Endodermal cell (in vitro differentiated cells): ENCODE measurements at regions not wholly inside any gene's neighbourhood (a gene's known extent, or its start where the extent isn't known, plus 50 kb on each side); places are given as distances from the start of the nearest gene placed in this dataset.

Source experiments
- DNase-seq: peaks from one replicate; pipeline ENCODE4 v3.0.0-alpha.2; 2017
- H3K27ac ChIP-seq: 2 replicates; pipeline ENCODE4 v1.5.1; 2013; ENCODE audit warnings: mild to moderate bottlenecking, low read depth, low read length, moderate library complexity
- H3K27me3 ChIP-seq: 2 replicates; pipeline ENCODE4 v1.6.1; 2013; ENCODE audit warnings: mild to moderate bottlenecking, low read length, moderate library complexity; ENCODE audit not compliant: insufficient read depth, control insufficient read depth, poor library complexity, severe bottlenecking
- H3K36me3 ChIP-seq: 2 replicates; pipeline ENCODE4 v1.7.0; 2013; ENCODE audit warnings: mild to moderate bottlenecking, low read length, moderate library complexity; ENCODE audit not compliant: control insufficient read depth, insufficient read depth
- H3K4me1 ChIP-seq: one replicate; pipeline ENCODE4 v1.7.0; 2013; ENCODE audit warnings: low read length; ENCODE audit not compliant: control insufficient read depth, insufficient read depth
- H3K4me3 ChIP-seq: 2 replicates; pipeline ENCODE4 v1.5.1; 2013; ENCODE audit warnings: mild to moderate bottlenecking, low read length, moderate library complexity
- H3K9ac ChIP-seq: 2 replicates; pipeline ENCODE4 v1.6.1; 2013; ENCODE audit warnings: mild to moderate bottlenecking, low read length, moderate library complexity; ENCODE audit not compliant: poor library complexity, severe bottlenecking; ENCODE audit errors: extremely low read depth
- H3K9me3 ChIP-seq: 2 replicates; pipeline ENCODE4 v1.6.1; 2013; ENCODE audit warnings: mild to moderate bottlenecking, low read length, moderate library complexity; ENCODE audit not compliant: control insufficient read depth
- H3K27ac Mint-ChIP-seq: 2 replicates; pipeline ENCODE4 v1.8.0; 2020; ENCODE audit warnings: mixed read lengths
- H3K27me3 Mint-ChIP-seq: 2 replicates; pipeline ENCODE4 v1.8.0; 2021; ENCODE audit warnings: mild to moderate bottlenecking, mixed read lengths; ENCODE audit not compliant: insufficient read depth
- H3K36me3 Mint-ChIP-seq: 2 replicates; pipeline ENCODE4 v1.8.0; 2020; ENCODE audit warnings: low read depth, mixed read lengths
- H3K4me1 Mint-ChIP-seq: 2 replicates; pipeline ENCODE4 v1.8.0; 2020; ENCODE audit warnings: mixed read lengths
- H3K4me3 Mint-ChIP-seq: 2 replicates; pipeline ENCODE4 v1.8.0; 2020; ENCODE audit warnings: mild to moderate bottlenecking, moderate library complexity, mixed read lengths
- H3K9me3 Mint-ChIP-seq: 2 replicates; pipeline ENCODE4 v1.8.0; 2020; ENCODE audit warnings: mild to moderate bottlenecking, mixed read lengths
- CTCF ChIP-seq: fragments of 200-600 bp; sonication (generic); conservative IDR thresholded peaks from 2 replicates; pipeline ENCODE4 v1.5.0; 2021; ENCODE audit warnings: antibody characterized with exemption, mild to moderate bottlenecking
- WGBS, 2 experiments: methylation state at CpG; one replicate each; pipeline versions ENCODE4 v1.1.5 to v1.1.7; 2013; ENCODE audit warnings: missing lambda C conversion rate in 2 of 2, mixed read lengths in 1 of 2; ENCODE audit not compliant: insufficient coverage in 1 of 2, insufficient read length in 1 of 2; 5-methylcytosine and 5-hydroxymethylcytosine counted together

- H3K9me3 Mint-ChIP-seq: peaks cover 93% of the 10 kb centered on the region
- H3K9me3 ChIP-seq: peaks cover 83% of the 10 kb centered on the region
Observed at GRCh38 chr7:153835103-153835502, 217.1 kb upstream of the DPP6 start.

GRCh38 chr7:153835712-153836265, 216.4 kb upstream of the DPP6 start:
- Mint-ChIP-seq H3K4me3 (no peak overlapping the region), H3K9me3 (peaks cover 92% of the 10 kb centered on the region), H3K27me3 (no peaks in the 10 kb centered on the region), H3K36me3 (no peaks in the 10 kb centered on the region), H3K4me1 (no peaks in the 10 kb centered on the region), H3K27ac (no peak overlapping the region)
- Histone ChIP-seq H3K4me1 (no peaks in the 10 kb centered on the region), H3K36me3 (no peaks in the 10 kb centered on the region), H3K9ac (no peak overlapping the region), H3K27ac (no peak overlapping the region), H3K9me3 (peaks cover 81% of the 10 kb centered on the region), H3K27me3 (no peaks in the 10 kb centered on the region), H3K4me3 (no peak overlapping the region)
- 73 to 77% methylated on average over 4 to 7 of the region's 7 CpGs for WGBS, 2 experiments
- TF ChIP-seq CTCF: no peak
- DNase-seq: no peak

More at GRCh38 chr7:153835103-153835502, 217.1 kb upstream of the DPP6 start:
- no peak for TF ChIP-seq CTCF
- no peak overlapping the region for H3K4me3 ChIP-seq
- H3K27me3 ChIP-seq: no peaks in the 10 kb centered on the region
- WGBS, 2 experiments: 88 to 100% methylated on average over 1 to 4 of the region's 4 CpGs
- no peaks in the 10 kb centered on the region for H3K36me3 ChIP-seq
- Mint-ChIP-seq H3K27me3 (no peaks in the 10 kb centered on the region), H3K4me1 (no peaks in the 10 kb centered on the region), H3K4me3 (no peak overlapping the region), H3K36me3 (no peaks in the 10 kb centered on the region), H3K27ac (no peak overlapping the region)
- H3K27ac ChIP-seq: no peak overlapping the region
- H3K9ac ChIP-seq: no peak overlapping the region
- no peaks in the 10 kb centered on the region for H3K4me1 ChIP-seq
- no peak for DNase-seq

GRCh38 chr7:153838591-153838990, 213.6 kb upstream of the DPP6 start:
- TF ChIP-seq CTCF: no peak
- no peak overlapping the region for H3K9ac ChIP-seq
- no peaks in the 10 kb centered on the region for H3K27me3 ChIP-seq
- H3K4me3 ChIP-seq: no peak overlapping the region
- no peak for DNase-seq
- no peak overlapping the region for H3K27ac ChIP-seq
- H3K36me3 ChIP-seq: no peaks in the 10 kb centered on the region
- Mint-ChIP-seq H3K9me3 (peaks cover 86% of the 10 kb centered on the region), H3K27me3 (no peaks in the 10 kb centered on the region), H3K36me3 (no peaks in the 10 kb centered on the region), H3K27ac (no peak overlapping the region), H3K4me3 (no peak overlapping the region), H3K4me1 (no peaks in the 10 kb centered on the region)
- no peaks in the 10 kb centered on the region for H3K4me1 ChIP-seq
- H3K9me3 ChIP-seq: peaks cover 76% of the 10 kb centered on the region
- WGBS, 2 experiments: 32 to 46% methylated on average over 3 to 4 of the region's 4 CpGs
